HCT116 (cell line): ENCODE measurements at regions not wholly inside any gene's neighbourhood (a gene's known extent, or its start where the extent isn't known, plus 50 kb on each side); places are given as distances from the start of the nearest gene placed in this dataset.

Source experiments
- ATAC-seq: fragments of 200-7000 bp; cut with Tn5 transposase; 2 replicates; pipeline ENCODE4 v1.9.1; 2020; ENCODE audit warnings: mild to moderate bottlenecking, moderate library complexity
- BruUV-seq: library from RNA; stranded (reverse); fragments of 400-500 nt; replicated peaks from 2 replicates; lab custom pipeline; 2021; lab: Mats Ljungman, UMichigan
- CTCF ChIA-PET: fragments of 300-600 bp; sonication (Branson Sonifier 250); formaldehyde crosslinking; loops from one replicate; lab custom pipeline; 2021; ENCODE audit warnings: antibody characterized with exemption; lab: Charles Lee
- POLR2A ChIA-PET: fragments of 300-600, 350-600 bp; sonication (Branson Sonifier 250); formaldehyde crosslinking; loops from one replicate; lab custom pipeline; 2021; ENCODE audit warnings: antibody characterized with exemption; lab: Charles Lee
- RAD21 ChIA-PET, 2 experiments: fragments of 300-600 bp; sonication (Branson Sonifier 250); formaldehyde crosslinking; loops; one replicate each; lab custom pipeline; 2023; ENCODE audit warnings: low total read pairs in 2 of 2; ENCODE audit not compliant: uncharacterized antibody in 2 of 2, unreplicated experiment in 2 of 2, low non-redundant PET in 1 of 2; lab: Charles Lee
- DNase-seq: peaks from one replicate; pipeline ENCODE4 v3.0.0-alpha.2; 2010; ENCODE audit warnings: low read depth, low spot score
- H2AFZ ChIP-seq: fragments of 200-600 bp; shearing (Covaris generic), sonication (generic); 2 replicates; pipeline ENCODE4 v1.6.1; 2017; ENCODE audit warnings: low read depth, mixed run types, mixed read lengths, antibody characterized with exemption, low read length; ENCODE audit not compliant: poor library complexity, severe bottlenecking
- H3K27ac ChIP-seq: 2 replicates; pipeline ENCODE4 v1.5.1; 2012; ENCODE audit warnings: low read depth, low read length
- H3K27me3 ChIP-seq: fragments of 200-600 bp; sonication (generic); 2 replicates; pipeline ENCODE4 v1.6.1; 2016; ENCODE audit warnings: mixed run types, low read length, mixed read lengths; ENCODE audit not compliant: insufficient read depth
- H3K36me3 ChIP-seq, 2 experiments: fragments of 200-500 bp in 1 of 2; fragments of 200-600 bp in 1 of 2; sonication (Bioruptor generic) in 1 of 2; sonication (generic) in 1 of 2; 2 replicates each; pipeline versions ENCODE4 v1.5.1 to v1.6.1; 2014 to 2016; ENCODE audit warnings: low read length in 2 of 2, inconsistent platforms in 1 of 2, mixed read lengths in 1 of 2, mixed run types in 1 of 2; ENCODE audit not compliant: insufficient read depth in 2 of 2, control insufficient read depth in 1 of 2
- H3K4me1 ChIP-seq, 2 experiments: fragments of 200-600 bp in 1 of 2; sonication (generic) in 1 of 2; 2 replicates each; pipeline versions ENCODE4 v1.5.1 to v1.6.1; 2012 to 2017; ENCODE audit warnings: low read length in 2 of 2, inconsistent platforms in 1 of 2, mild to moderate bottlenecking in 1 of 2, mixed read lengths in 1 of 2, mixed run types in 1 of 2, moderate library complexity in 1 of 2; ENCODE audit not compliant: insufficient read depth in 2 of 2, control insufficient read depth in 1 of 2
- H3K4me2 ChIP-seq: fragments of 200-600 bp; sonication (generic); 2 replicates; pipeline ENCODE4 v1.6.1; 2017; ENCODE audit warnings: mixed run types, low read length, mixed read lengths
- H3K4me3 ChIP-seq, 2 experiments: fragments of 200-600 bp in 1 of 2; sonication (generic) in 1 of 2; replicated peaks in 1 of 2; 2 replicates each; pipeline ENCODE4 v1.5.1; 2011 to 2016; ENCODE audit warnings: low read length in 2 of 2, control low read depth in 1 of 2, low read depth in 1 of 2, mild to moderate bottlenecking in 1 of 2, mixed read lengths in 1 of 2, mixed run types in 1 of 2
- H3K79me2 ChIP-seq: fragments of 200-600 bp; sonication (generic); 2 replicates; pipeline ENCODE4 v1.6.1; 2017; ENCODE audit warnings: mild to moderate bottlenecking, mixed run types, low read length, moderate library complexity, mixed read lengths; ENCODE audit not compliant: insufficient read depth
- H3K9ac ChIP-seq: fragments of 200-600 bp; sonication (generic); 2 replicates; pipeline ENCODE4 v1.6.1; 2016; ENCODE audit warnings: low read length, mixed read lengths
- H3K9me2 ChIP-seq: fragments of 200-600 bp; sonication (generic), shearing (Covaris generic); 2 replicates; pipeline ENCODE4 v1.6.1; 2017; ENCODE audit warnings: mixed run types, mild to moderate bottlenecking, moderate library complexity; ENCODE audit not compliant: insufficient read depth
- H3K9me3 ChIP-seq, 2 experiments: fragments of 200-500 bp in 1 of 2; fragments of 200-600 bp in 1 of 2; sonication (Bioruptor generic) in 1 of 2; sonication (generic) in 1 of 2; 2 replicates each; pipeline ENCODE4 v1.6.1; 2014 to 2017; ENCODE audit warnings: low read length in 2 of 2, mixed read lengths in 2 of 2, inconsistent platforms in 1 of 2, low read depth in 1 of 2, mild to moderate bottlenecking in 1 of 2, mixed run types in 1 of 2, moderate library complexity in 1 of 2; ENCODE audit not compliant: control insufficient read depth in 1 of 2, insufficient read depth in 1 of 2
- H4K20me1 ChIP-seq: fragments of 200-600 bp; sonication (generic), shearing (Covaris generic); 2 replicates; pipeline ENCODE4 v1.6.1; 2017; ENCODE audit warnings: mixed run types, mild to moderate bottlenecking, moderate library complexity; ENCODE audit not compliant: insufficient read depth
- ATF3 ChIP-seq: IDR thresholded peaks from 2 replicates; pipeline ENCODE4 v1.6.1; 2012
- CBX3 ChIP-seq: IDR thresholded peaks from 2 replicates; pipeline ENCODE4 v1.6.1; 2012; ENCODE audit warnings: low read depth
- CEBPB ChIP-seq: IDR thresholded peaks from 2 replicates; pipeline ENCODE4 v1.6.1; 2012; ENCODE audit warnings: low read depth
- EGR1 ChIP-seq: IDR thresholded peaks from 2 replicates; pipeline ENCODE4 v1.6.1; 2012; ENCODE audit warnings: low read depth
- ELF1 ChIP-seq: IDR thresholded peaks from 2 replicates; pipeline ENCODE4 v1.6.1; 2012; ENCODE audit warnings: low read depth, borderline replicate concordance
- EZH2 ChIP-seq: fragments of 200-600 bp; sonication (generic); IDR thresholded peaks from 2 replicates; pipeline ENCODE4 v1.6.1; 2017; ENCODE audit warnings: antibody characterized with exemption, mixed run types
- EZH2phosphoT487 ChIP-seq: fragments of 200-600 bp; IDR thresholded peaks from 2 replicates; pipeline ENCODE4 v1.6.1; 2018; ENCODE audit warnings: antibody characterized with exemption, borderline replicate concordance
- POLR2A ChIP-seq: IDR thresholded peaks from 2 replicates; pipeline ENCODE4 v1.7.0; 2011; ENCODE audit warnings: borderline replicate concordance; ENCODE audit not compliant: insufficient read depth, insufficient read length; ENCODE audit errors: extremely low read depth
- RAD21 ChIP-seq: IDR thresholded peaks from 2 replicates; pipeline ENCODE4 v1.6.1; 2012; ENCODE audit warnings: low read depth, mild to moderate bottlenecking
- SIN3A ChIP-seq: IDR thresholded peaks from 2 replicates; pipeline ENCODE4 v1.6.1; 2012; ENCODE audit warnings: low read depth
- SP1 ChIP-seq: IDR thresholded peaks from 2 replicates; pipeline ENCODE4 v1.6.1; 2012; ENCODE audit warnings: low read depth
- SRF ChIP-seq: IDR thresholded peaks from 2 replicates; pipeline ENCODE4 v1.6.1; 2012; ENCODE audit warnings: low read depth
- TCF7L2 ChIP-seq: IDR thresholded peaks from 2 replicates; pipeline ENCODE4 v1.7.0; 2011; ENCODE audit warnings: borderline replicate concordance, inconsistent platforms; ENCODE audit not compliant: insufficient read depth, insufficient read length; ENCODE audit errors: extremely low read depth
- ZFX ChIP-seq: fragments of 450-650 bp; IDR thresholded peaks from 2 replicates; pipeline ENCODE4 v1.6.1; 2017
- ZNF274 ChIP-seq: fragments of 200-500 bp; sonication (Bioruptor generic); IDR thresholded peaks from 2 replicates; pipeline ENCODE4 v1.6.1; 2014; ENCODE audit warnings: mild to moderate bottlenecking, low read depth, low read length, inconsistent platforms
- intact Hi-C: fragments of 100-400 bp; cut with micrococcal nuclease; formaldehyde crosslinking; loops from 2 replicates; pipeline ENCODE4 v1.10.0; 2022
- TF ChIP-seq, protein P1 (sequence below): IDR thresholded peaks from 2 replicates; pipeline ENCODE4 v1.6.1; 2012
- TF ChIP-seq, protein P2 (sequence below): IDR thresholded peaks from 2 replicates; pipeline ENCODE4 v1.6.1; 2011; ENCODE audit warnings: mild to moderate bottlenecking, low read length, moderate library complexity; ENCODE audit not compliant: insufficient replicate concordance; ENCODE audit errors: extremely low read depth

DNA sequence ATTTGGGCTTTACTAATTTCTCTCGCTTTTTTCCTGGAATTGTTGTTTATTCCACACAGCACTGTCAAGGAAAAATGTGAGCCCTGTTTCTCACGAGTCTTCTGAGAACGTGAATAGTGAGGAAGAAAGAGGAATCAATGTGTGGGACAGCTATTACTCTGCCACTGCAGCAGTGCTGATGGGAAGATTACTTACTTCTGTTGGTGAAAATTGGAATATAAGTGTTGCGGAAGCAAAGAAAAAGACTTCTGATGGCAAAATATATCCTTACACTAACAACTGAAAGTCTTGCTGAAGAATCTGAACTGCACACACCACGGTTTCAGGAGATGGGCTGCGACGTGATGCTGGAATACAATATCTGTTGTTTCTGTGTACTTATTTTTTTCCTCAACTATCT lies 884.2 kb downstream of the AACS start:
- RAD21 ChIA-PET: no interaction called here
- H4K20me1 ChIP-seq: no peaks in the 10 kb centered on the region
- no peak overlapping the region for H2AFZ ChIP-seq
- ATAC-seq: no peak
- H3K9me2 ChIP-seq: no peaks in the 10 kb centered on the region
- POLR2A ChIA-PET: no interaction called here
- intact Hi-C loops: no loop called here
- no peaks in the 10 kb centered on the region for H3K79me2 ChIP-seq
- no peaks in the 10 kb centered on the region for H3K27me3 ChIP-seq
- no peak for TF ChIP-seq EGR1
- TF ChIP-seq ELF1: no peak
- TF ChIP-seq, protein P1, sequence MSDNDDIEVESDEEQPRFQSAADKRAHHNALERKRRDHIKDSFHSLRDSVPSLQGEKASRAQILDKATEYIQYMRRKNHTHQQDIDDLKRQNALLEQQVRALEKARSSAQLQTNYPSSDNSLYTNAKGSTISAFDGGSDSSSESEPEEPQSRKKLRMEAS: no peak
- TF ChIP-seq ZFX: no peak
- no peak for TF ChIP-seq EZH2phosphoT487
- TF ChIP-seq SIN3A: no peak
- TF ChIP-seq EZH2: no peak
- TF ChIP-seq, protein P2, sequence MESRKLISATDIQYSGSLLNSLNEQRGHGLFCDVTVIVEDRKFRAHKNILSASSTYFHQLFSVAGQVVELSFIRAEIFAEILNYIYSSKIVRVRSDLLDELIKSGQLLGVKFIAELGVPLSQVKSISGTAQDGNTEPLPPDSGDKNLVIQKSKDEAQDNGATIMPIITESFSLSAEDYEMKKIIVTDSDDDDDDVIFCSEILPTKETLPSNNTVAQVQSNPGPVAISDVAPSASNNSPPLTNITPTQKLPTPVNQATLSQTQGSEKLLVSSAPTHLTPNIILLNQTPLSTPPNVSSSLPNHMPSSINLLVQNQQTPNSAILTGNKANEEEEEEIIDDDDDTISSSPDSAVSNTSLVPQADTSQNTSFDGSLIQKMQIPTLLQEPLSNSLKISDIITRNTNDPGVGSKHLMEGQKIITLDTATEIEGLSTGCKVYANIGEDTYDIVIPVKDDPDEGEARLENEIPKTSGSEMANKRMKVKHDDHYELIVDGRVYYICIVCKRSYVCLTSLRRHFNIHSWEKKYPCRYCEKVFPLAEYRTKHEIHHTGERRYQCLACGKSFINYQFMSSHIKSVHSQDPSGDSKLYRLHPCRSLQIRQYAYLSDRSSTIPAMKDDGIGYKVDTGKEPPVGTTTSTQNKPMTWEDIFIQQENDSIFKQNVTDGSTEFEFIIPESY: no peak
- TF ChIP-seq CBX3: no peak
- no peak for TF ChIP-seq SRF
- no peak for TF ChIP-seq RAD21
- no peak for TF ChIP-seq ZNF274
- no peak for TF ChIP-seq POLR2A
- no peak for TF ChIP-seq ATF3
- TF ChIP-seq SP1: no peak
- TF ChIP-seq TCF7L2: no peak
- no peak for TF ChIP-seq CEBPB
- no peak overlapping the region for H3K27ac ChIP-seq
- CTCF ChIA-PET: no interaction called here
- no peak overlapping the region for H3K4me2 ChIP-seq
- H3K9ac ChIP-seq: no peak overlapping the region
- peaks cover 0 to 20% of the 10 kb centered on the region in 2 experiments; a peak in 2 of 4 replicates for H3K9me3 ChIP-seq
- no peaks in the 10 kb centered on the region for H3K4me1 ChIP-seq
- H3K36me3 ChIP-seq: no peaks in the 10 kb centered on the region
- BruUV-seq: no TSS peak
- no peak for DNase-seq
- H3K4me3 ChIP-seq: no peak overlapping the region
